Ishikawa (cell line): ENCODE measurements at regions not wholly inside any gene's neighbourhood (a gene's known extent, or its start where the extent isn't known, plus 50 kb on each side); places are given as distances from the start of the nearest gene placed in this dataset.

Source experiments
- CREB1 ChIP-seq: IDR thresholded peaks from 2 replicates; pipeline ENCODE4 v1.6.1; 2012; ENCODE audit warnings: low read depth
- EP300 ChIP-seq: IDR thresholded peaks from 2 replicates; pipeline ENCODE4 v1.6.1; 2012; ENCODE audit warnings: borderline replicate concordance
- FOXM1 ChIP-seq: IDR thresholded peaks from 2 replicates; pipeline ENCODE4 v1.6.1; 2012; ENCODE audit warnings: low read depth, borderline replicate concordance
- RAD21 ChIP-seq: IDR thresholded peaks from 2 replicates; pipeline ENCODE4 v1.6.1; 2012; ENCODE audit warnings: low read depth
- TAF1 ChIP-seq: IDR thresholded peaks from 2 replicates; pipeline ENCODE4 v1.6.1; 2012; ENCODE audit warnings: low read depth, mild to moderate bottlenecking
- TEAD4 ChIP-seq: IDR thresholded peaks from 2 replicates; pipeline ENCODE4 v1.6.1; 2012
- TF ChIP-seq, protein P1 (sequence below): IDR thresholded peaks from 2 replicates; pipeline ENCODE4 v1.6.1; 2012
- TF ChIP-seq, protein P2 (sequence below): IDR thresholded peaks from 2 replicates; pipeline ENCODE4 v1.6.1; 2012
- TF ChIP-seq, protein P3 (sequence below): IDR thresholded peaks from 2 replicates; pipeline ENCODE4 v1.6.1; 2012; ENCODE audit warnings: low read depth, mild to moderate bottlenecking

DNA sequence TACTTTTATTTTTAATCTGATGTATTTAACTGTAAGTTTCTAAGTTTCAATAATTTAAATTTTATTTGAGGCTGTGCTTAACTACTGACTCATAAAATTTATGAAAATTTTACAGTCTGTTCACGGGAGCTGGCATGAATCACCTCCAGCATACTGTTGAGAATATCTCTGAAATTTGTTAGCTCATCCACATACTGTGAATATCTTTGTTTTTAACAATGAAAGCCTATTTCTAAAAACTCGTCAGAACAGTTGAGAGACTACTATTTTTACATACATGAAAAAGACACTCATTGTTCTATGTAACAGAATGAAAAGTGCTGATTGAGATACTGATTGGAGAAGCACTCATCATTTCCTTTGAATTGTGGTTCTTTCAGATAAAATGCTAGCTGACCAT lies 749.3 kb downstream of the TENT5A start:
- TF ChIP-seq, protein P1, sequence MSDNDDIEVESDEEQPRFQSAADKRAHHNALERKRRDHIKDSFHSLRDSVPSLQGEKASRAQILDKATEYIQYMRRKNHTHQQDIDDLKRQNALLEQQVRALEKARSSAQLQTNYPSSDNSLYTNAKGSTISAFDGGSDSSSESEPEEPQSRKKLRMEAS = no peak
- TF ChIP-seq FOXM1 (no peak), TAF1 (no peak), RAD21 (no peak), EP300 (no peak), CREB1 (no peak), TEAD4 (no peak)
- TF ChIP-seq, protein P2, sequence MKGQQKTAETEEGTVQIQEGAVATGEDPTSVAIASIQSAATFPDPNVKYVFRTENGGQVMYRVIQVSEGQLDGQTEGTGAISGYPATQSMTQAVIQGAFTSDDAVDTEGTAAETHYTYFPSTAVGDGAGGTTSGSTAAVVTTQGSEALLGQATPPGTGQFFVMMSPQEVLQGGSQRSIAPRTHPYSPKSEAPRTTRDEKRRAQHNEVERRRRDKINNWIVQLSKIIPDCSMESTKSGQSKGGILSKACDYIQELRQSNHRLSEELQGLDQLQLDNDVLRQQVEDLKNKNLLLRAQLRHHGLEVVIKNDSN = no peak
- TF ChIP-seq, protein P3, sequence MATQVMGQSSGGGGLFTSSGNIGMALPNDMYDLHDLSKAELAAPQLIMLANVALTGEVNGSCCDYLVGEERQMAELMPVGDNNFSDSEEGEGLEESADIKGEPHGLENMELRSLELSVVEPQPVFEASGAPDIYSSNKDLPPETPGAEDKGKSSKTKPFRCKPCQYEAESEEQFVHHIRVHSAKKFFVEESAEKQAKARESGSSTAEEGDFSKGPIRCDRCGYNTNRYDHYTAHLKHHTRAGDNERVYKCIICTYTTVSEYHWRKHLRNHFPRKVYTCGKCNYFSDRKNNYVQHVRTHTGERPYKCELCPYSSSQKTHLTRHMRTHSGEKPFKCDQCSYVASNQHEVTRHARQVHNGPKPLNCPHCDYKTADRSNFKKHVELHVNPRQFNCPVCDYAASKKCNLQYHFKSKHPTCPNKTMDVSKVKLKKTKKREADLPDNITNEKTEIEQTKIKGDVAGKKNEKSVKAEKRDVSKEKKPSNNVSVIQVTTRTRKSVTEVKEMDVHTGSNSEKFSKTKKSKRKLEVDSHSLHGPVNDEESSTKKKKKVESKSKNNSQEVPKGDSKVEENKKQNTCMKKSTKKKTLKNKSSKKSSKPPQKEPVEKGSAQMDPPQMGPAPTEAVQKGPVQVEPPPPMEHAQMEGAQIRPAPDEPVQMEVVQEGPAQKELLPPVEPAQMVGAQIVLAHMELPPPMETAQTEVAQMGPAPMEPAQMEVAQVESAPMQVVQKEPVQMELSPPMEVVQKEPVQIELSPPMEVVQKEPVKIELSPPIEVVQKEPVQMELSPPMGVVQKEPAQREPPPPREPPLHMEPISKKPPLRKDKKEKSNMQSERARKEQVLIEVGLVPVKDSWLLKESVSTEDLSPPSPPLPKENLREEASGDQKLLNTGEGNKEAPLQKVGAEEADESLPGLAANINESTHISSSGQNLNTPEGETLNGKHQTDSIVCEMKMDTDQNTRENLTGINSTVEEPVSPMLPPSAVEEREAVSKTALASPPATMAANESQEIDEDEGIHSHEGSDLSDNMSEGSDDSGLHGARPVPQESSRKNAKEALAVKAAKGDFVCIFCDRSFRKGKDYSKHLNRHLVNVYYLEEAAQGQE = no peak
